Loucy (cell line): ENCODE measurements at regions not wholly inside any gene's neighbourhood (a gene's known extent, or its start where the extent isn't known, plus 50 kb on each side); places are given as distances from the start of the nearest gene placed in this dataset.

Experiments
- H2AFZ ChIP-seq: fragments of 200-600 bp; sonication (generic); 2 replicates; pipeline ENCODE4 v1.6.0; 2016; ENCODE audit warnings: antibody characterized with exemption, mild to moderate bottlenecking, low read length, moderate library complexity
- H3F3A ChIP-seq: fragments of 200-600 bp; 2 replicates; pipeline ENCODE4 v1.6.0; 2016; ENCODE audit warnings: antibody characterized with exemption, low read depth, mild to moderate bottlenecking
- H3K27me3 ChIP-seq: fragments of 200-600 bp; sonication (generic); 2 replicates; pipeline ENCODE4 v1.6.1; 2014; ENCODE audit warnings: low read length, mild to moderate bottlenecking; ENCODE audit not compliant: insufficient read depth, poor library complexity, severe bottlenecking
- H3K36me3 ChIP-seq: fragments of 200-600 bp; sonication (generic); 2 replicates; pipeline ENCODE4 v1.6.1; 2016; ENCODE audit warnings: low read length; ENCODE audit not compliant: insufficient read depth
- H3K4me1 ChIP-seq: fragments of 200-600 bp; sonication (generic); 2 replicates; pipeline ENCODE4 v1.5.1; 2014; ENCODE audit warnings: low read length, mild to moderate bottlenecking; ENCODE audit not compliant: insufficient read depth, poor library complexity, severe bottlenecking
- H3K4me2 ChIP-seq: fragments of 200-600 bp; sonication (generic); 2 replicates; pipeline ENCODE4 v1.6.0; 2014; ENCODE audit warnings: antibody characterized with exemption, low read length, low read depth, mild to moderate bottlenecking; ENCODE audit not compliant: poor library complexity, severe bottlenecking
- H3K4me3 ChIP-seq: fragments of 200-600 bp; sonication (generic); 2 replicates; pipeline ENCODE4 v1.5.1; 2014; ENCODE audit warnings: low read length, mild to moderate bottlenecking, mixed read lengths; ENCODE audit not compliant: poor library complexity, severe bottlenecking
- H3K79me2 ChIP-seq: fragments of 200-600 bp; sonication (generic); 2 replicates; pipeline ENCODE4 v1.6.1; 2014; ENCODE audit warnings: low read length; ENCODE audit not compliant: insufficient read depth
- H3K9ac ChIP-seq: fragments of 200-600 bp; sonication (generic); 2 replicates; pipeline ENCODE4 v1.6.0; 2014; ENCODE audit warnings: mild to moderate bottlenecking, low read depth, low read length, moderate library complexity; ENCODE audit not compliant: poor library complexity, severe bottlenecking
- H3K9me2 ChIP-seq: fragments of 200-600 bp; sonication (generic); replicated peaks from 2 replicates; pipeline ENCODE4 v1.6.1; 2016; ENCODE audit warnings: low read depth, low read length, mixed read lengths
- H3K9me3 ChIP-seq: fragments of 200-600 bp; sonication (generic); 2 replicates; pipeline ENCODE4 v1.6.1; 2014; ENCODE audit warnings: mild to moderate bottlenecking, antibody characterized with exemption, low read length, low read depth; ENCODE audit not compliant: insufficient read depth
- H4K20me1 ChIP-seq: fragments of 200-600 bp; sonication (generic); 2 replicates; pipeline ENCODE4 v1.6.0; 2014; ENCODE audit warnings: antibody characterized with exemption, low read length, mild to moderate bottlenecking; ENCODE audit not compliant: insufficient read depth, poor library complexity, severe bottlenecking
- CTCF ChIP-seq: fragments of 200-600 bp; sonication (generic); conservative IDR thresholded peaks from 2 replicates; pipeline ENCODE4 v1.5.1; 2014; ENCODE audit warnings: mild to moderate bottlenecking, antibody characterized with exemption, low read length
- EZH2phosphoT487 ChIP-seq: fragments of 200-600 bp; IDR thresholded peaks from 2 replicates; pipeline ENCODE4 v1.6.1; 2018; ENCODE audit warnings: antibody characterized with exemption, mild to moderate bottlenecking, moderate library complexity, borderline replicate concordance

GRCh38 chr4:54165011-54165410 is 64.1 kb upstream of the PDGFRA start:
- no peaks in the 10 kb centered on the region for H4K20me1 ChIP-seq
- no peak for TF ChIP-seq EZH2phosphoT487
- no peak for TF ChIP-seq CTCF
- no peak overlapping the region for H2AFZ ChIP-seq
- no peaks in the 10 kb centered on the region for H3K4me1 ChIP-seq
- no peaks in the 10 kb centered on the region for H3K36me3 ChIP-seq
- no peaks in the 10 kb centered on the region for H3K9me2 ChIP-seq
- H3F3A ChIP-seq = no peaks in the 10 kb centered on the region
- no peaks in the 10 kb centered on the region for H3K9me3 ChIP-seq
- no peaks in the 10 kb centered on the region for H3K27me3 ChIP-seq
- H3K79me2 ChIP-seq = no peaks in the 10 kb centered on the region
- H3K4me2 ChIP-seq = no peak overlapping the region
- no peak overlapping the region for H3K9ac ChIP-seq
- H3K4me3 ChIP-seq = no peak overlapping the region

GRCh38 chr4:54165438-54165837 is 63.7 kb upstream of the PDGFRA start:
- Histone ChIP-seq H3K4me2 (no peak overlapping the region), H3K4me3 (no peak overlapping the region), H3K36me3 (no peaks in the 10 kb centered on the region), H2AFZ (no peak overlapping the region), H3K79me2 (no peaks in the 10 kb centered on the region), H3K9ac (no peak overlapping the region), H3F3A (no peaks in the 10 kb centered on the region), H3K27me3 (no peaks in the 10 kb centered on the region), H4K20me1 (no peaks in the 10 kb centered on the region), H3K4me1 (no peaks in the 10 kb centered on the region), H3K9me3 (no peaks in the 10 kb centered on the region), H3K9me2 (no peaks in the 10 kb centered on the region)
- TF ChIP-seq CTCF (no peak), EZH2phosphoT487 (no peak)

- H4K20me1 ChIP-seq = no peaks in the 10 kb centered on the region
- H3K79me2 ChIP-seq = no peaks in the 10 kb centered on the region
- H3K4me1 ChIP-seq = no peaks in the 10 kb centered on the region
- H3K9me3 ChIP-seq = no peaks in the 10 kb centered on the region
- TF ChIP-seq EZH2phosphoT487 = no peak
- no peak for TF ChIP-seq CTCF
- no peak overlapping the region for H3K4me3 ChIP-seq
- H3K27me3 ChIP-seq = no peaks in the 10 kb centered on the region
- no peak overlapping the region for H3K9ac ChIP-seq
- no peak overlapping the region for H3K4me2 ChIP-seq
- no peaks in the 10 kb centered on the region for H3K36me3 ChIP-seq
- H2AFZ ChIP-seq = no peak overlapping the region
- no peaks in the 10 kb centered on the region for H3K9me2 ChIP-seq
- H3F3A ChIP-seq = no peaks in the 10 kb centered on the region
Measured at GRCh38 chr4:54167508-54167907, 61.6 kb upstream of the PDGFRA start.
